Mesendoderm (in vitro differentiated cells): ENCODE measurements at regions not wholly inside any gene's neighbourhood (a gene's known extent, or its start where the extent isn't known, plus 50 kb on each side); places are given as distances from the start of the nearest gene placed in this dataset.
"Not testable (repeated sequence)": the region's sequence is repeated elsewhere in the genome, so short reads cannot be mapped to it uniquely, and the experiment has no call there.

Experiments
- DNase-seq: peaks from one replicate; pipeline ENCODE4 v3.0.0; 2013
- H2AK5ac ChIP-seq: 2 replicates; pipeline ENCODE4 v1.6.1; 2013; ENCODE audit warnings: low read length, inconsistent platforms
- H2BK120ac ChIP-seq: 2 replicates; pipeline ENCODE4 v1.6.1; 2013; ENCODE audit warnings: low read depth, mild to moderate bottlenecking, low read length, moderate library complexity, mixed read lengths
- H2BK15ac ChIP-seq: replicated peaks from 2 replicates; pipeline ENCODE4 v1.6.1; 2013; ENCODE audit warnings: low read depth, mild to moderate bottlenecking, moderate library complexity
- H2BK5ac ChIP-seq: 2 replicates; pipeline ENCODE4 v1.6.1; 2013; ENCODE audit warnings: low read length, inconsistent platforms
- H3K18ac ChIP-seq: 2 replicates; pipeline ENCODE4 v1.6.1; 2013; ENCODE audit warnings: mild to moderate bottlenecking, low read length, mixed read lengths
- H3K23ac ChIP-seq: one replicate; pipeline ENCODE4 v1.6.1; 2013; ENCODE audit warnings: low read length
- H3K27ac ChIP-seq: 2 replicates; pipeline ENCODE4 v1.5.1; 2013; ENCODE audit warnings: low read depth, mild to moderate bottlenecking, inconsistent platforms, low read length, moderate library complexity
- H3K27me3 ChIP-seq: 2 replicates; pipeline ENCODE4 v1.6.1; 2013; ENCODE audit warnings: low read length, control low read depth, mild to moderate bottlenecking, inconsistent platforms; ENCODE audit not compliant: insufficient read depth, poor library complexity
- H3K36me3 ChIP-seq: 2 replicates; pipeline ENCODE4 v1.6.1; 2013; ENCODE audit warnings: low read length, inconsistent platforms; ENCODE audit not compliant: control insufficient read depth, insufficient read depth
- H3K4ac ChIP-seq: one replicate; pipeline ENCODE4 v1.6.1; 2013; ENCODE audit warnings: low read depth, mild to moderate bottlenecking, low read length, moderate library complexity
- H3K4me1 ChIP-seq: 2 replicates; pipeline ENCODE4 v1.6.1; 2013; ENCODE audit warnings: low read depth, low read length, inconsistent platforms; ENCODE audit not compliant: control insufficient read depth
- H3K4me2 ChIP-seq: 2 replicates; pipeline ENCODE4 v1.6.1; 2013; ENCODE audit warnings: low read length
- H3K4me3 ChIP-seq: 2 replicates; pipeline ENCODE4 v1.5.1; 2013; ENCODE audit warnings: mild to moderate bottlenecking, low read length
- H3K56ac ChIP-seq: one replicate; pipeline ENCODE4 v1.6.1; 2013; ENCODE audit warnings: low read length
- H3K79me1 ChIP-seq: 2 replicates; pipeline ENCODE4 v1.6.1; 2013; ENCODE audit warnings: low read length, inconsistent platforms
- H3K79me2 ChIP-seq: 2 replicates; pipeline ENCODE4 v1.6.1; 2013; ENCODE audit warnings: mild to moderate bottlenecking, low read length; ENCODE audit not compliant: control insufficient read depth, insufficient read depth
- H3K9ac ChIP-seq: 2 replicates; pipeline ENCODE4 v1.6.1; 2013; ENCODE audit warnings: low read length, inconsistent platforms
- H4K5ac ChIP-seq: one replicate; pipeline ENCODE4 v1.6.1; 2013; ENCODE audit warnings: low read length
- H4K8ac ChIP-seq: one replicate; pipeline ENCODE4 v1.6.1; 2013; ENCODE audit warnings: low read depth, mild to moderate bottlenecking, control low read depth, low read length, moderate library complexity
- WGBS: extraction: QIAGEN DNeasy Blood & Tissue Kit; methylation state at CpG from one replicate; pipeline ENCODE4 v1.1.7; 2013; ENCODE audit warnings: low lambda C conversion rate, missing lambda C conversion rate; ENCODE audit not compliant: insufficient coverage; ENCODE audit errors: extremely low coverage; 5-methylcytosine and 5-hydroxymethylcytosine counted together

- Histone ChIP-seq H3K18ac (no peak overlapping the region), H3K9ac (no peak overlapping the region), H3K56ac (no peak overlapping the region), H3K79me2 (no peaks in the 10 kb centered on the region), H3K79me1 (no peaks in the 10 kb centered on the region), H3K4me3 (no peak overlapping the region), H2BK120ac (no peak overlapping the region), H2BK5ac (no peak overlapping the region), H3K23ac (no peak overlapping the region), H3K4ac (no peak overlapping the region), H2AK5ac (no peak overlapping the region), H2BK15ac (no peak overlapping the region), H3K4me2 (no peak overlapping the region), H3K27me3 (no peaks in the 10 kb centered on the region), H3K27ac (no peak overlapping the region), H3K36me3 (no peaks in the 10 kb centered on the region), H4K8ac (no peak overlapping the region), H3K4me1 (no peaks in the 10 kb centered on the region), H4K5ac (no peak overlapping the region)
- DNase-seq, result no peak
Observed at GRCh38 chr10:6678956-6679355, 98.9 kb upstream of the PRKCQ start.

GRCh38 chr10:6678211-6678803 lies 98.2 kb upstream of the PRKCQ start:
- Histone ChIP-seq H3K36me3 (no peaks in the 10 kb centered on the region), H2AK5ac (no peak overlapping the region), H3K56ac (no peak overlapping the region), H3K18ac (no peak overlapping the region), H3K23ac (no peak overlapping the region), H2BK5ac (no peak overlapping the region), H3K4ac (no peak overlapping the region), H3K4me3 (no peak overlapping the region), H3K4me1 (no peaks in the 10 kb centered on the region), H3K27me3 (no peaks in the 10 kb centered on the region), H4K8ac (no peak overlapping the region), H4K5ac (no peak overlapping the region), H3K79me1 (no peaks in the 10 kb centered on the region), H3K79me2 (no peaks in the 10 kb centered on the region), H2BK120ac (no peak overlapping the region), H3K9ac (no peak overlapping the region), H3K4me2 (no peak overlapping the region), H2BK15ac (no peak overlapping the region), H3K27ac (no peak overlapping the region)
- DNase-seq, result peak; percentile 72
- no CpG with 5 or more reads among the region's 9 CpGs for WGBS

- not testable (repeated sequence) for H3K36me3 ChIP-seq, H4K8ac ChIP-seq, H3K4ac ChIP-seq, H3K27ac ChIP-seq, DNase-seq, H3K27me3 ChIP-seq, H3K9ac ChIP-seq, H2BK120ac ChIP-seq, H3K4me2 ChIP-seq, H3K79me2 ChIP-seq, H2BK15ac ChIP-seq, H2AK5ac ChIP-seq, H3K56ac ChIP-seq, H4K5ac ChIP-seq, H3K18ac ChIP-seq, H3K23ac ChIP-seq, H2BK5ac ChIP-seq, H3K79me1 ChIP-seq, H3K4me1 ChIP-seq, H3K4me3 ChIP-seq
- WGBS, result no CpG with 5 or more reads among the region's 5 CpGs
Observed at GRCh38 chr10:6677129-6677528, 97.1 kb upstream of the PRKCQ start.

GRCh38 chr10:6674291-6674690 lies 94.2 kb upstream of the PRKCQ start:
- Histone ChIP-seq H3K79me2 (no peaks in the 10 kb centered on the region), H3K18ac (no peak overlapping the region), H3K4me3 (no peak overlapping the region), H2BK120ac (no peak overlapping the region), H3K79me1 (no peaks in the 10 kb centered on the region), H3K4me2 (no peak overlapping the region), H3K4ac (no peak overlapping the region), H4K8ac (no peak overlapping the region), H2BK5ac (no peak overlapping the region), H3K23ac (no peak overlapping the region), H3K9ac (no peak overlapping the region), H3K4me1 (no peaks in the 10 kb centered on the region), H4K5ac (no peak overlapping the region), H2BK15ac (no peak overlapping the region), H3K27me3 (no peaks in the 10 kb centered on the region), H3K56ac (no peak overlapping the region), H3K36me3 (no peaks in the 10 kb centered on the region), H3K27ac (no peak overlapping the region), H2AK5ac (no peak overlapping the region)
- no peak for DNase-seq
- no CpG with 5 or more reads among the region's 3 CpGs for WGBS

GRCh38 chr10:6671976-6672375 lies 91.9 kb upstream of the PRKCQ start:
- H2BK120ac ChIP-seq, result no peak overlapping the region
- no peak overlapping the region for H2BK15ac ChIP-seq
- H3K23ac ChIP-seq, result no peak overlapping the region
- H3K4ac ChIP-seq, result no peak overlapping the region
- no peak overlapping the region for H4K5ac ChIP-seq
- no peak overlapping the region for H3K9ac ChIP-seq
- H2AK5ac ChIP-seq, result no peak overlapping the region
- no CpG with 5 or more reads among the region's 6 CpGs for WGBS
- no peak overlapping the region for H3K4me2 ChIP-seq
- no peaks in the 10 kb centered on the region for H3K4me1 ChIP-seq
- H3K36me3 ChIP-seq, result no peaks in the 10 kb centered on the region
- H3K27me3 ChIP-seq, result no peaks in the 10 kb centered on the region
- H3K79me2 ChIP-seq, result no peaks in the 10 kb centered on the region
- H3K56ac ChIP-seq, result no peak overlapping the region
- H3K18ac ChIP-seq, result no peak overlapping the region
- DNase-seq, result no peak
- no peak overlapping the region for H3K27ac ChIP-seq
- no peak overlapping the region for H3K4me3 ChIP-seq
- no peak overlapping the region for H4K8ac ChIP-seq
- H2BK5ac ChIP-seq, result no peak overlapping the region
- H3K79me1 ChIP-seq, result no peaks in the 10 kb centered on the region

- H4K8ac ChIP-seq, result no peak overlapping the region
- DNase-seq, result peak; percentile 53
- no peaks in the 10 kb centered on the region for H3K79me2 ChIP-seq
- no peak overlapping the region for H3K4ac ChIP-seq
- no peak overlapping the region for H3K4me3 ChIP-seq
- H2BK120ac ChIP-seq, result no peak overlapping the region
- no peak overlapping the region for H3K27ac ChIP-seq
- no peak overlapping the region for H3K23ac ChIP-seq
- H3K4me2 ChIP-seq, result no peak overlapping the region
- H3K79me1 ChIP-seq, result no peaks in the 10 kb centered on the region
- H3K18ac ChIP-seq, result no peak overlapping the region
- WGBS, result no CpG with 5 or more reads among the region's 5 CpGs
- H2BK5ac ChIP-seq, result no peak overlapping the region
- H3K27me3 ChIP-seq, result no peaks in the 10 kb centered on the region
- no peak overlapping the region for H2BK15ac ChIP-seq
- H3K56ac ChIP-seq, result no peak overlapping the region
- no peaks in the 10 kb centered on the region for H3K36me3 ChIP-seq
- no peak overlapping the region for H3K9ac ChIP-seq
- no peak overlapping the region for H4K5ac ChIP-seq
- H3K4me1 ChIP-seq, result no peaks in the 10 kb centered on the region
- H2AK5ac ChIP-seq, result no peak overlapping the region
Observed at GRCh38 chr10:6669269-6669859, 89.3 kb upstream of the PRKCQ start.
